B cell (primary cell): ENCODE measurements at regions not wholly inside any gene's neighbourhood (a gene's known extent, or its start where the extent isn't known, plus 50 kb on each side); places are given as distances from the start of the nearest gene placed in this dataset.

Source experiments
- EZH2 ChIP-seq: IDR thresholded peaks from 2 replicates; pipeline ENCODE4 v1.6.1; 2012; ENCODE audit warnings: borderline replicate concordance, low read depth, mild to moderate bottlenecking, moderate library complexity, low read length; ENCODE audit not compliant: insufficient read depth, poor library complexity, severe bottlenecking
- TF ChIP-seq, protein P1 (sequence below): fragments of 200-600 bp; IDR thresholded peaks from one replicate; pipeline ENCODE4 v1.8.0; 2022; ENCODE audit warnings: antibody characterized with exemption, mild to moderate bottlenecking

DNA sequence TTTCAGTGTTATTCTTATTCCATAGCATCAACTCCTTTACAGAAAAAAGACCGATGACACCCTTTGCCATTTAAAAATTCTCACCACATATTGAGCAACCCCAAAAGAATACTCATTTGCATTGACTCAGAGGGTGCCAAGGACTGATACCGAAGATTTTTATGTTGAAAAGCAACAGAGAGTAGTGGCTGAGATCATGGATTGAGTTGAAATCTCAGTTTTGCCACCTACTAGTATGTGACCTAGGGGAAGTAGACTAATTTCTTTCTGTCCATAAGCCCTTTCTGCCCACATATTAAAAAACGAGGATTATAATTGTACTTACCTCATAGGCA is 313.9 kb upstream of the SATB1 start:
- TF ChIP-seq, protein P1, sequence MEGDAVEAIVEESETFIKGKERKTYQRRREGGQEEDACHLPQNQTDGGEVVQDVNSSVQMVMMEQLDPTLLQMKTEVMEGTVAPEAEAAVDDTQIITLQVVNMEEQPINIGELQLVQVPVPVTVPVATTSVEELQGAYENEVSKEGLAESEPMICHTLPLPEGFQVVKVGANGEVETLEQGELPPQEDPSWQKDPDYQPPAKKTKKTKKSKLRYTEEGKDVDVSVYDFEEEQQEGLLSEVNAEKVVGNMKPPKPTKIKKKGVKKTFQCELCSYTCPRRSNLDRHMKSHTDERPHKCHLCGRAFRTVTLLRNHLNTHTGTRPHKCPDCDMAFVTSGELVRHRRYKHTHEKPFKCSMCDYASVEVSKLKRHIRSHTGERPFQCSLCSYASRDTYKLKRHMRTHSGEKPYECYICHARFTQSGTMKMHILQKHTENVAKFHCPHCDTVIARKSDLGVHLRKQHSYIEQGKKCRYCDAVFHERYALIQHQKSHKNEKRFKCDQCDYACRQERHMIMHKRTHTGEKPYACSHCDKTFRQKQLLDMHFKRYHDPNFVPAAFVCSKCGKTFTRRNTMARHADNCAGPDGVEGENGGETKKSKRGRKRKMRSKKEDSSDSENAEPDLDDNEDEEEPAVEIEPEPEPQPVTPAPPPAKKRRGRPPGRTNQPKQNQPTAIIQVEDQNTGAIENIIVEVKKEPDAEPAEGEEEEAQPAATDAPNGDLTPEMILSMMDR: no peak
- no peak for TF ChIP-seq EZH2
